ENCODE measurements at regions not wholly inside any gene's neighbourhood (a gene's known extent, or its start where the extent isn't known, plus 50 kb on each side); places are given as distances from the start of the nearest gene placed in this dataset.

DNA sequence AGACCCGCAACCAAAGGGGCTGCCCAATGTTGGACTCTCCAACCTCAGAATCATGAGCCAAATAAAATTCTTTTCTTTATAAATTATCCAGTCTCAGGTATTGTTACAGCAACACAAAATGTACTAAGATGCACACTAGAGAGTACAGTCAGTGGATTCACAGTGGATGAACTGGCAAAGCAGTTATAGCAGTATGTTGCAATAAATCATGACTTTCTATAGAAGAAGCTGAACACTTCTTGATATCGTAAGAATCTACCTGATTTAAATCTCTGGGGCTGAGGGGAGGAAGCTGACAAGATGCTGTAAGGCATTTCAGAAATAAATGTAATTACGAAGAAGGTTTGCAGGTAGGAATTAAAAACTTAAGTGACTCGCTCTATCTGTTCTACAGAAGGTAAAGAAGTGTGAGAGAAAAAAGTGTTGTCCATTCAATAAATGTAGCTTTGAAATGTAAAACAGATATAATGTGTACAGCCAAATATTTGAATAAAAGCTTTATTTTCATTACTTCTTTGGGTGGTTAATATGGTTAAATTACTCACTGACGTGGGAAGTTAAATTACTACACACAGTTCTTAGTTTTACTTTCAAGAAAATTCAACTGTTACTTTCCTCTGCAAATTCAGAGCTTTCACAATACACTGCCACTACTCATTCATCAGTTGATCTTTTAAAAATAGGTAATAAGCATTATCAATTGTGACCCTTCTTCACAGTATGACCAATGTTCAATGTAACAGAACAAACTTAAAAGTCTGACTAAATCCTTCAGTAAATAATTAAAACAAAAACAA, 439.1 kb downstream of the SHQ1 start:
- DNase-seq (ENCODE audit: low spot score): no peak
- Mint-ChIP-seq H3K36me3 (ENCODE audit: low read depth) (no peaks in the 10 kb centered on the region), H3K4me3 (no peak overlapping the region), H3K9me3 (no peaks in the 10 kb centered on the region; the same call in 2 of the 3 replicates), H3K27me3 (ENCODE audit: insufficient read depth, low read depth, poor library complexity) (peaks cover 2% of the 10 kb centered on the region), H3K27ac (peak overlapping the region; percentile 0; the same call in 1 of the 2 replicates), H3K4me1 (peaks cover 90% of the 10 kb centered on the region)
- Histone ChIP-seq H3K27ac (ENCODE audit: low read depth) (no peak overlapping the region), H4K20me1 (replicated peaks; ENCODE audit: insufficient read depth) (peaks cover 90% of the 10 kb centered on the region), H3K9me2 (ENCODE audit: insufficient read depth) (no peaks in the 10 kb centered on the region), H3K27me3 (ENCODE audit: insufficient read depth) (no peaks in the 10 kb centered on the region), H3K79me2 (replicated peaks; ENCODE audit: insufficient read depth) (peaks cover 100% of the 10 kb centered on the region), H3K36me3 (ENCODE audit: insufficient read depth) (no peaks in the 10 kb centered on the region), H3K4me2 (no peak overlapping the region), H3K4me1 (ENCODE audit: insufficient read depth) (peaks cover 83% of the 10 kb centered on the region), H3F3A (replicated peaks; ENCODE audit: low read depth) (no peaks in the 10 kb centered on the region), H2AFZ (no peak overlapping the region), H3K4me3 (no peak overlapping the region)
- ATAC-seq: no peak
- no peak for TF ChIP-seq CREB1 (CRISPR knock-in tag; IDR thresholded peaks at IDR 0.05; ENCODE audit: low read depth)
- TF ChIP-seq POLR2AphosphoS5 (IDR thresholded peaks at IDR 0.05; ENCODE audit: low read depth): no peak
- no peak for TF ChIP-seq JUNB (IDR thresholded peaks at IDR 0.05; ENCODE audit: unreplicated experiment)
- no peak for TF ChIP-seq ZNF114 (CRISPR knock-in tag; IDR thresholded peaks at IDR 0.05)
- TF ChIP-seq, protein P1, sequence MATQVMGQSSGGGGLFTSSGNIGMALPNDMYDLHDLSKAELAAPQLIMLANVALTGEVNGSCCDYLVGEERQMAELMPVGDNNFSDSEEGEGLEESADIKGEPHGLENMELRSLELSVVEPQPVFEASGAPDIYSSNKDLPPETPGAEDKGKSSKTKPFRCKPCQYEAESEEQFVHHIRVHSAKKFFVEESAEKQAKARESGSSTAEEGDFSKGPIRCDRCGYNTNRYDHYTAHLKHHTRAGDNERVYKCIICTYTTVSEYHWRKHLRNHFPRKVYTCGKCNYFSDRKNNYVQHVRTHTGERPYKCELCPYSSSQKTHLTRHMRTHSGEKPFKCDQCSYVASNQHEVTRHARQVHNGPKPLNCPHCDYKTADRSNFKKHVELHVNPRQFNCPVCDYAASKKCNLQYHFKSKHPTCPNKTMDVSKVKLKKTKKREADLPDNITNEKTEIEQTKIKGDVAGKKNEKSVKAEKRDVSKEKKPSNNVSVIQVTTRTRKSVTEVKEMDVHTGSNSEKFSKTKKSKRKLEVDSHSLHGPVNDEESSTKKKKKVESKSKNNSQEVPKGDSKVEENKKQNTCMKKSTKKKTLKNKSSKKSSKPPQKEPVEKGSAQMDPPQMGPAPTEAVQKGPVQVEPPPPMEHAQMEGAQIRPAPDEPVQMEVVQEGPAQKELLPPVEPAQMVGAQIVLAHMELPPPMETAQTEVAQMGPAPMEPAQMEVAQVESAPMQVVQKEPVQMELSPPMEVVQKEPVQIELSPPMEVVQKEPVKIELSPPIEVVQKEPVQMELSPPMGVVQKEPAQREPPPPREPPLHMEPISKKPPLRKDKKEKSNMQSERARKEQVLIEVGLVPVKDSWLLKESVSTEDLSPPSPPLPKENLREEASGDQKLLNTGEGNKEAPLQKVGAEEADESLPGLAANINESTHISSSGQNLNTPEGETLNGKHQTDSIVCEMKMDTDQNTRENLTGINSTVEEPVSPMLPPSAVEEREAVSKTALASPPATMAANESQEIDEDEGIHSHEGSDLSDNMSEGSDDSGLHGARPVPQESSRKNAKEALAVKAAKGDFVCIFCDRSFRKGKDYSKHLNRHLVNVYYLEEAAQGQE (IDR thresholded peaks at IDR 0.05; ENCODE audit: unreplicated experiment): no peak

DNA sequence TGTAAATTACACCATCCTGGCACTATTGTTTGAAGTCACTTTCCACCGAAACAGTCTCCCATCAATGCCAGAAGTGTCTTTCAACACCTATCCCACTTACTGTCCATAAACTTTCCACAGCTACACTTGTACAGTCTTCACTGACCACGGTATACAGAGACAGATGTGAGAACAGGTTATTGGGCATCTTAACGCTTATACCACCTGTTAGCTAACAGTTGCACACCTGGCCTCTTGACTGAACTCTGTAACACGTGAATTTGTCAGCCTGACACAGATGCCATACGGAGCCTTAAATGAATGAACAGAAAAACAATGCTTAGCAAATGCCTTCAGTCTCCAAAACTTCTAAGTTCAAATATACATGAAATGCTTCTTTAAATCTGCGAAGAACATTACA, 440.5 kb downstream of the SHQ1 start:
- Mint-ChIP-seq H3K4me1 (peaks cover 97% of the 10 kb centered on the region), H3K36me3 (ENCODE audit: low read depth) (no peaks in the 10 kb centered on the region), H3K4me3 (no peak overlapping the region), H3K27me3 (ENCODE audit: insufficient read depth, low read depth, poor library complexity) (peaks cover 2% of the 10 kb centered on the region), H3K9me3 (no peaks in the 10 kb centered on the region), H3K27ac (no peak overlapping the region)
- Histone ChIP-seq H3K27me3 (ENCODE audit: insufficient read depth) (no peaks in the 10 kb centered on the region), H2AFZ (no peak overlapping the region), H3K79me2 (replicated peaks; ENCODE audit: insufficient read depth) (peaks cover 100% of the 10 kb centered on the region), H3K36me3 (ENCODE audit: insufficient read depth) (no peaks in the 10 kb centered on the region), H3K27ac (ENCODE audit: low read depth) (no peak overlapping the region), H3K4me3 (no peak overlapping the region), H3K4me2 (peak overlapping the region; percentile 13), H4K20me1 (replicated peaks; ENCODE audit: insufficient read depth) (peaks cover 94% of the 10 kb centered on the region), H3K9me2 (ENCODE audit: insufficient read depth) (no peaks in the 10 kb centered on the region), H3K4me1 (ENCODE audit: insufficient read depth) (peaks cover 92% of the 10 kb centered on the region), H3F3A (replicated peaks; ENCODE audit: low read depth) (no peaks in the 10 kb centered on the region)
- ATAC-seq (no peak), DNase-seq (ENCODE audit: low spot score) (no peak)
- TF ChIP-seq EZH2 (IDR thresholded peaks at IDR 0.05; ENCODE audit: low read depth, unreplicated experiment) (no peak), CREB1 (CRISPR knock-in tag; IDR thresholded peaks at IDR 0.05; ENCODE audit: low read depth) (no peak), EZH2phosphoT487 (IDR thresholded peaks at IDR 0.05; ENCODE audit: unreplicated experiment) (no peak), CTCF (conservative IDR thresholded peaks at IDR 0.05; ENCODE audit: low read depth in 2 of 2) (no peak)
- TF ChIP-seq, protein P2, sequence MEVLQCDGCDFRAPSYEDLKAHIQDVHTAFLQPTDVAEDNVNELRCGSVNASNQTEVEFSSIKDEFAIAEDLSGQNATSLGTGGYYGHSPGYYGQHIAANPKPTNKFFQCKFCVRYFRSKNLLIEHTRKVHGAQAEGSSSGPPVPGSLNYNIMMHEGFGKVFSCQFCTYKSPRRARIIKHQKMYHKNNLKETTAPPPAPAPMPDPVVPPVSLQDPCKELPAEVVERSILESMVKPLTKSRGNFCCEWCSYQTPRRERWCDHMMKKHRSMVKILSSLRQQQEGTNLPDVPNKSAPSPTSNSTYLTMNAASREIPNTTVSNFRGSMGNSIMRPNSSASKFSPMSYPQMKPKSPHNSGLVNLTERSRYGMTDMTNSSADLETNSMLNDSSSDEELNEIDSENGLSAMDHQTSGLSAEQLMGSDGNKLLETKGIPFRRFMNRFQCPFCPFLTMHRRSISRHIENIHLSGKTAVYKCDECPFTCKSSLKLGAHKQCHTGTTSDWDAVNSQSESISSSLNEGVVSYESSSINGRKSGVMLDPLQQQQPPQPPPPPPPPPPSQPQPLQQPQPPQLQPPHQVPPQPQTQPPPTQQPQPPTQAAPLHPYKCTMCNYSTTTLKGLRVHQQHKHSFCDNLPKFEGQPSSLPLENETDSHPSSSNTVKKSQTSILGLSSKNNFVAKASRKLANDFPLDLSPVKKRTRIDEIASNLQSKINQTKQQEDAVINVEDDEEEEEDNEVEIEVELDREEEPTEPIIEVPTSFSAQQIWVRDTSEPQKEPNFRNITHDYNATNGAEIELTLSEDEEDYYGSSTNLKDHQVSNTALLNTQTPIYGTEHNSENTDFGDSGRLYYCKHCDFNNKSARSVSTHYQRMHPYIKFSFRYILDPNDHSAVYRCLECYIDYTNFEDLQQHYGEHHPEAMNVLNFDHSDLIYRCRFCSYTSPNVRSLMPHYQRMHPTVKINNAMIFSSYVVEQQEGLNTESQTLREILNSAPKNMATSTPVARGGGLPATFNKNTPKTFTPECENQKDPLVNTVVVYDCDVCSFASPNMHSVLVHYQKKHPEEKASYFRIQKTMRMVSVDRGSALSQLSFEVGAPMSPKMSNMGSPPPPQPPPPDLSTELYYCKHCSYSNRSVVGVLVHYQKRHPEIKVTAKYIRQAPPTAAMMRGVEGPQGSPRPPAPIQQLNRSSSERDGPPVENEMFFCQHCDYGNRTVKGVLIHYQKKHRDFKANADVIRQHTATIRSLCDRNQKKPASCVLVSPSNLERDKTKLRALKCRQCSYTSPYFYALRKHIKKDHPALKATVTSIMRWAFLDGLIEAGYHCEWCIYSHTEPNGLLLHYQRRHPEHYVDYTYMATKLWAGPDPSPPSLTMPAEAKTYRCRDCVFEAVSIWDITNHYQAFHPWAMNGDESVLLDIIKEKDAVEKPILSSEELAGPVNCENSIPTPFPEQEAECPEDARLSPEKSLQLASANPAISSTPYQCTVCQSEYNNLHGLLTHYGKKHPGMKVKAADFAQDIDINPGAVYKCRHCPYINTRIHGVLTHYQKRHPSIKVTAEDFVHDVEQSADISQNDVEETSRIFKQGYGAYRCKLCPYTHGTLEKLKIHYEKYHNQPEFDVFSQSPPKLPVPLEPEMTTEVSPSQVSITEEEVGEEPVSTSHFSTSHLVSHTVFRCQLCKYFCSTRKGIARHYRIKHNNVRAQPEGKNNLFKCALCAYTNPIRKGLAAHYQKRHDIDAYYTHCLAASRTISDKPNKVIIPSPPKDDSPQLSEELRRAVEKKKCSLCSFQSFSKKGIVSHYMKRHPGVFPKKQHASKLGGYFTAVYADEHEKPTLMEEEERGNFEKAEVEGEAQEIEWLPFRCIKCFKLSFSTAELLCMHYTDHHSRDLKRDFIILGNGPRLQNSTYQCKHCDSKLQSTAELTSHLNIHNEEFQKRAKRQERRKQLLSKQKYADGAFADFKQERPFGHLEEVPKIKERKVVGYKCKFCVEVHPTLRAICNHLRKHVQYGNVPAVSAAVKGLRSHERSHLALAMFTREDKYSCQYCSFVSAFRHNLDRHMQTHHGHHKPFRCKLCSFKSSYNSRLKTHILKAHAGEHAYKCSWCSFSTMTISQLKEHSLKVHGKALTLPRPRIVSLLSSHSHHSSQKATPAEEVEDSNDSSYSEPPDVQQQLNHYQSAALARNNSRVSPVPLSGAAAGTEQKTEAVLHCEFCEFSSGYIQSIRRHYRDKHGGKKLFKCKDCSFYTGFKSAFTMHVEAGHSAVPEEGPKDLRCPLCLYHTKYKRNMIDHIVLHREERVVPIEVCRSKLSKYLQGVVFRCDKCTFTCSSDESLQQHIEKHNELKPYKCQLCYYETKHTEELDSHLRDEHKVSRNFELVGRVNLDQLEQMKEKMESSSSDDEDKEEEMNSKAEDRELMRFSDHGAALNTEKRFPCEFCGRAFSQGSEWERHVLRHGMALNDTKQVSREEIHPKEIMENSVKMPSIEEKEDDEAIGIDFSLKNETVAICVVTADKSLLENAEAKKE (CRISPR knock-in tag; IDR thresholded peaks at IDR 0.05): no peak
